Uterus (tissue), 2 donors: ENCODE measurements at regions not wholly inside any gene's neighbourhood (a gene's known extent, or its start where the extent isn't known, plus 50 kb on each side); places are given as distances from the start of the nearest gene placed in this dataset.

Experiments
- POLR2A ChIP-seq, 2 donors: fragments of 450-650 bp; IDR thresholded peaks; one replicate each; pipeline ENCODE4 v1.6.1; 2016; ENCODE audit warnings: antibody characterized with exemption in 2 of 2, mild to moderate bottlenecking in 1 of 2, moderate library complexity in 1 of 2
- TF ChIP-seq, protein P1 (sequence below), 4 experiments: fragments of 200-600 bp in 2 of 4; fragments of 450-650 bp in 2 of 4; sonication (generic) in 2 of 4; IDR thresholded peaks; one replicate each; pipeline ENCODE4 v1.5.1; 2016 to 2019; ENCODE audit warnings: antibody characterized with exemption in 4 of 4, mild to moderate bottlenecking in 2 of 4, moderate library complexity in 1 of 4

DNA sequence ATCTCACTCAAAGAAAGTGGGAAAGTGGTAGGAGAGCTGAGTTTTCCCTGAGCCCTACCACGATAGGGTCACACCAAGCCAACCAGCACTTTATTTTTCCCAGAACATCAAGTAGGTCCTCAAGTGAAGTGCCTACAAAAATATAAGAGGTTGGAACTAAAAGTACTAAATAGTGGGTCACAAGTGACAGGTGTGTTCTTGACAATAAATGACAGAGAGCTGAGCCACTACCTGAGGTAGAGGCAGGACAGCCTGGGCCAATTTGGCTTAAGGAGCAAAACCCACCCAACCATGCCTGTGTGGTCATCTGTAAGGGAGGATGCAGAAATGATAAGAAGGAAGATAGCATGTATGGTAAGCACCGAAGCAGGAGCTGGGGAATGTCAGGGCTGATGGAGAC is 154.8 kb upstream of the SSTR4 start:
- TF ChIP-seq, protein P1, sequence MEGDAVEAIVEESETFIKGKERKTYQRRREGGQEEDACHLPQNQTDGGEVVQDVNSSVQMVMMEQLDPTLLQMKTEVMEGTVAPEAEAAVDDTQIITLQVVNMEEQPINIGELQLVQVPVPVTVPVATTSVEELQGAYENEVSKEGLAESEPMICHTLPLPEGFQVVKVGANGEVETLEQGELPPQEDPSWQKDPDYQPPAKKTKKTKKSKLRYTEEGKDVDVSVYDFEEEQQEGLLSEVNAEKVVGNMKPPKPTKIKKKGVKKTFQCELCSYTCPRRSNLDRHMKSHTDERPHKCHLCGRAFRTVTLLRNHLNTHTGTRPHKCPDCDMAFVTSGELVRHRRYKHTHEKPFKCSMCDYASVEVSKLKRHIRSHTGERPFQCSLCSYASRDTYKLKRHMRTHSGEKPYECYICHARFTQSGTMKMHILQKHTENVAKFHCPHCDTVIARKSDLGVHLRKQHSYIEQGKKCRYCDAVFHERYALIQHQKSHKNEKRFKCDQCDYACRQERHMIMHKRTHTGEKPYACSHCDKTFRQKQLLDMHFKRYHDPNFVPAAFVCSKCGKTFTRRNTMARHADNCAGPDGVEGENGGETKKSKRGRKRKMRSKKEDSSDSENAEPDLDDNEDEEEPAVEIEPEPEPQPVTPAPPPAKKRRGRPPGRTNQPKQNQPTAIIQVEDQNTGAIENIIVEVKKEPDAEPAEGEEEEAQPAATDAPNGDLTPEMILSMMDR (IDR thresholded peaks at IDR 0.05): no peak
- TF ChIP-seq POLR2A (IDR thresholded peaks at IDR 0.05): no peak
